T-helper 17 cell (primary cell): ENCODE measurements at regions not wholly inside any gene's neighbourhood (a gene's known extent, or its start where the extent isn't known, plus 50 kb on each side); places are given as distances from the start of the nearest gene placed in this dataset.
"Not testable (repeated sequence)": the region's sequence is repeated elsewhere in the genome, so short reads cannot be mapped to it uniquely, and the experiment has no call there.

Source experiments
- ATAC-seq: fragments of 150-1000 bp; cut with Tn5 transposase; 2 replicates; pipeline ENCODE4 v1.10.0; 2021; ENCODE audit warnings: mild to moderate bottlenecking, moderate library complexity
- DNase-seq, 3 donors: peaks; one replicate each; pipeline versions ENCODE4 v3.0.0 to v3.0.0-alpha.2; 2020 to 2021
- H3K9me3 ChIP-seq: one replicate; pipeline ENCODE4 v1.7.0; 2013; ENCODE audit warnings: low read length, mild to moderate bottlenecking; ENCODE audit not compliant: control insufficient read depth, poor library complexity, severe bottlenecking
- H3K27ac Mint-ChIP-seq: one replicate; pipeline ENCODE4 v1.8.0; 2022; ENCODE audit warnings: mild to moderate bottlenecking, moderate library complexity, mixed read lengths
- H3K27me3 Mint-ChIP-seq: one replicate; pipeline ENCODE4 v1.8.0; 2022; ENCODE audit warnings: mixed read lengths
- H3K36me3 Mint-ChIP-seq: one replicate; pipeline ENCODE4 v1.8.0; 2022; ENCODE audit warnings: low read depth, mixed read lengths
- H3K4me1 Mint-ChIP-seq: one replicate; pipeline ENCODE4 v1.8.0; 2022; ENCODE audit warnings: mild to moderate bottlenecking, mixed read lengths
- H3K4me3 Mint-ChIP-seq: one replicate; pipeline ENCODE4 v1.8.0; 2022; ENCODE audit warnings: mild to moderate bottlenecking, moderate library complexity, mixed read lengths

- ATAC-seq, result no peak
- H3K27me3 Mint-ChIP-seq, result peaks cover 2% of the 10 kb centered on the region
- peaks cover 5% of the 10 kb centered on the region for H3K9me3 ChIP-seq
Observed at GRCh38 chr2:161480123-161480522, 64.0 kb downstream of the TBR1 start.

GRCh38 chr2:161481619-161482018 lies 65.5 kb downstream of the TBR1 start:
- Mint-ChIP-seq H3K4me1 (no peaks in the 10 kb centered on the region), H3K4me3 (no peak overlapping the region), H3K27me3 (no peaks in the 10 kb centered on the region), H3K36me3 (no peaks in the 10 kb centered on the region), H3K27ac (no peak overlapping the region)
- DNase-seq (no peak), ATAC-seq (no peak)
- H3K9me3 ChIP-seq, result peaks cover 5% of the 10 kb centered on the region

More at GRCh38 chr2:161480123-161480522, 64.0 kb downstream of the TBR1 start:
- Mint-ChIP-seq H3K36me3 (no peaks in the 10 kb centered on the region), H3K4me3 (no peak overlapping the region), H3K4me1 (no peaks in the 10 kb centered on the region), H3K27ac (no peak overlapping the region)
- DNase-seq, result no peak

GRCh38 chr2:161484061-161484460 lies 68.0 kb downstream of the TBR1 start:
- ATAC-seq (no peak), DNase-seq (no peak)
- no peaks in the 10 kb centered on the region for H3K27me3 Mint-ChIP-seq
- no peaks in the 10 kb centered on the region for H3K4me1 Mint-ChIP-seq
- H3K4me3 Mint-ChIP-seq, result no peak overlapping the region
- no peaks in the 10 kb centered on the region for H3K36me3 Mint-ChIP-seq
- H3K9me3 ChIP-seq, result peaks cover 5% of the 10 kb centered on the region
- no peak overlapping the region for H3K27ac Mint-ChIP-seq

- Mint-ChIP-seq H3K27ac (no peak overlapping the region), H3K27me3 (peaks cover 4% of the 10 kb centered on the region), H3K4me3 (no peak overlapping the region), H3K36me3 (peaks cover 2% of the 10 kb centered on the region), H3K4me1 (no peaks in the 10 kb centered on the region)
- DNase-seq, result no peak
- no peaks in the 10 kb centered on the region for H3K9me3 ChIP-seq
- no peak for ATAC-seq
Observed at GRCh38 chr2:161486111-161486510, 70.0 kb downstream of the TBR1 start.

- Mint-ChIP-seq H3K27me3 (peaks cover 4% of the 10 kb centered on the region), H3K27ac (no peak overlapping the region), H3K4me3 (no peak overlapping the region), H3K4me1 (no peaks in the 10 kb centered on the region), H3K36me3 (peaks cover 2% of the 10 kb centered on the region)
- no peak for DNase-seq
- no peak for ATAC-seq
- no peaks in the 10 kb centered on the region for H3K9me3 ChIP-seq
Observed at GRCh38 chr2:161488131-161488699, 72.1 kb downstream of the TBR1 start.

GRCh38 chr2:161488879-161489278 lies 72.8 kb downstream of the TBR1 start:
- Mint-ChIP-seq H3K4me3 (no peak overlapping the region), H3K27me3 (peaks cover 4% of the 10 kb centered on the region), H3K27ac (no peak overlapping the region), H3K36me3 (peaks cover 2% of the 10 kb centered on the region), H3K4me1 (no peaks in the 10 kb centered on the region)
- no peak for DNase-seq
- no peaks in the 10 kb centered on the region for H3K9me3 ChIP-seq
- no peak for ATAC-seq

- not testable (repeated sequence) for ATAC-seq, H3K4me1 Mint-ChIP-seq, H3K27ac Mint-ChIP-seq, H3K36me3 Mint-ChIP-seq, DNase-seq, H3K9me3 ChIP-seq
- peak overlapping the region; percentile 72 for H3K4me3 Mint-ChIP-seq
- H3K27me3 Mint-ChIP-seq, result peaks cover 37% of the 10 kb centered on the region
Observed at GRCh38 chr2:161500892-161501610, 85.0 kb downstream of the TBR1 start.

- H3K4me3 Mint-ChIP-seq, DNase-seq, H3K36me3 Mint-ChIP-seq, H3K9me3 ChIP-seq, H3K27ac Mint-ChIP-seq, H3K4me1 Mint-ChIP-seq, ATAC-seq: not testable (repeated sequence)
- H3K27me3 Mint-ChIP-seq, result peaks cover 38% of the 10 kb centered on the region
Observed at GRCh38 chr2:161502279-161502678, 86.2 kb downstream of the TBR1 start.

- H3K4me1 Mint-ChIP-seq, result not testable (repeated sequence)
Observed at GRCh38 chr2:161504628-161505289, 88.7 kb downstream of the TBR1 start.

GRCh38 chr2:161505466-161505865 lies 89.4 kb downstream of the TBR1 start:
- H3K4me1 Mint-ChIP-seq, DNase-seq, H3K27ac Mint-ChIP-seq, H3K4me3 Mint-ChIP-seq, ATAC-seq, H3K36me3 Mint-ChIP-seq, H3K9me3 ChIP-seq: not testable (repeated sequence)
- H3K27me3 Mint-ChIP-seq, result peaks cover 31% of the 10 kb centered on the region

More at GRCh38 chr2:161504628-161505289, 88.7 kb downstream of the TBR1 start:
- H3K27ac Mint-ChIP-seq, H3K9me3 ChIP-seq, ATAC-seq, H3K36me3 Mint-ChIP-seq, H3K4me3 Mint-ChIP-seq, DNase-seq: not testable (repeated sequence)
- peaks cover 31% of the 10 kb centered on the region for H3K27me3 Mint-ChIP-seq

GRCh38 chr2:161513295-161514032 lies 97.4 kb downstream of the TBR1 start:
- H3K4me3 Mint-ChIP-seq, ATAC-seq, H3K9me3 ChIP-seq, H3K36me3 Mint-ChIP-seq, DNase-seq, H3K27me3 Mint-ChIP-seq, H3K4me1 Mint-ChIP-seq, H3K27ac Mint-ChIP-seq: not testable (repeated sequence)

- H3K4me1 Mint-ChIP-seq, result peaks cover 4% of the 10 kb centered on the region
- H3K36me3 Mint-ChIP-seq, result peaks cover under 1% of the 10 kb centered on the region
- no peak overlapping the region for H3K4me3 Mint-ChIP-seq
- H3K27me3 Mint-ChIP-seq, result peaks cover 3% of the 10 kb centered on the region
- DNase-seq (no peak), ATAC-seq (no peak)
- no peak overlapping the region for H3K27ac Mint-ChIP-seq
- H3K9me3 ChIP-seq, result no peaks in the 10 kb centered on the region
Observed at GRCh38 chr2:161522796-161523195, 101.4 kb upstream of the SLC4A10 start.

GRCh38 chr2:161533218-161533617 lies 91.0 kb upstream of the SLC4A10 start:
- H3K9me3 ChIP-seq, result no peaks in the 10 kb centered on the region
- DNase-seq, result no peak
- no peak overlapping the region for H3K4me3 Mint-ChIP-seq
- H3K27me3 Mint-ChIP-seq, result peaks cover 7% of the 10 kb centered on the region
- H3K4me1 Mint-ChIP-seq, result no peaks in the 10 kb centered on the region
- no peaks in the 10 kb centered on the region for H3K36me3 Mint-ChIP-seq
- ATAC-seq, result no peak
- H3K27ac Mint-ChIP-seq, result no peak overlapping the region
